LNCaP clone FGC (cell line): ENCODE measurements at regions not wholly inside any gene's neighbourhood (a gene's known extent, or its start where the extent isn't known, plus 50 kb on each side); places are given as distances from the start of the nearest gene placed in this dataset.

Experiments
- DNase-seq: peaks from one replicate; pipeline ENCODE4 v3.0.0-alpha.2; 2011; ENCODE audit warnings: low read depth
- H3K4me3 ChIP-seq: 2 replicates; pipeline ENCODE4 v1.5.1; 2011; ENCODE audit warnings: mild to moderate bottlenecking, low read depth, low read length, control low read depth
- TF ChIP-seq, protein P1 (sequence below): IDR thresholded peaks from 2 replicates; pipeline ENCODE4 v1.5.1; 2012; ENCODE audit warnings: mild to moderate bottlenecking; ENCODE audit not compliant: control insufficient read depth, insufficient read depth; ENCODE audit errors: extremely low read depth

DNA sequence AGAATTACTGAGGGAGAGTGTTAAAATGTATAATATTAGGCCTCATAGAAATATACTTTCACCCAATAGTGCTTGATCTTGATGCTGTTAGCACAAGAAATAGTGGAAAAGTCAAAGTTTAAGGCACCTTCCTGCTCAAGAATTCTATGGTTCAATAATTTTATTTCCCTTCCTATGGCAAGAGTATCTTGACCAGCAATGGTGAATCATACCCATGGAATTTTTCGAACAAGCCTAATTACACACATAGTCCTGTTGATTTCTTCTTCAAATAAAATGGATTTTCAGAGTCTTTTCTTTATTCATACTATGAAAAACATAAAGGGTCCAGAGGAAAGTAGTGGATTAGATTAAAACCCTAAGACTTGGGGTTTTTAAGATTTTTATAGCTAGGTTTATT lies 810.6 kb downstream of the CDH11 start:
- DNase-seq, result no peak
- TF ChIP-seq, protein P1, sequence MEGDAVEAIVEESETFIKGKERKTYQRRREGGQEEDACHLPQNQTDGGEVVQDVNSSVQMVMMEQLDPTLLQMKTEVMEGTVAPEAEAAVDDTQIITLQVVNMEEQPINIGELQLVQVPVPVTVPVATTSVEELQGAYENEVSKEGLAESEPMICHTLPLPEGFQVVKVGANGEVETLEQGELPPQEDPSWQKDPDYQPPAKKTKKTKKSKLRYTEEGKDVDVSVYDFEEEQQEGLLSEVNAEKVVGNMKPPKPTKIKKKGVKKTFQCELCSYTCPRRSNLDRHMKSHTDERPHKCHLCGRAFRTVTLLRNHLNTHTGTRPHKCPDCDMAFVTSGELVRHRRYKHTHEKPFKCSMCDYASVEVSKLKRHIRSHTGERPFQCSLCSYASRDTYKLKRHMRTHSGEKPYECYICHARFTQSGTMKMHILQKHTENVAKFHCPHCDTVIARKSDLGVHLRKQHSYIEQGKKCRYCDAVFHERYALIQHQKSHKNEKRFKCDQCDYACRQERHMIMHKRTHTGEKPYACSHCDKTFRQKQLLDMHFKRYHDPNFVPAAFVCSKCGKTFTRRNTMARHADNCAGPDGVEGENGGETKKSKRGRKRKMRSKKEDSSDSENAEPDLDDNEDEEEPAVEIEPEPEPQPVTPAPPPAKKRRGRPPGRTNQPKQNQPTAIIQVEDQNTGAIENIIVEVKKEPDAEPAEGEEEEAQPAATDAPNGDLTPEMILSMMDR, result no peak
- H3K4me3 ChIP-seq, result no peak overlapping the region

GRCh38 chr16:64309398-64310110 lies 812.3 kb downstream of the CDH11 start:
- DNase-seq, result no peak
- TF ChIP-seq, protein P1, result no peak
- H3K4me3 ChIP-seq, result no peak overlapping the region

DNA sequence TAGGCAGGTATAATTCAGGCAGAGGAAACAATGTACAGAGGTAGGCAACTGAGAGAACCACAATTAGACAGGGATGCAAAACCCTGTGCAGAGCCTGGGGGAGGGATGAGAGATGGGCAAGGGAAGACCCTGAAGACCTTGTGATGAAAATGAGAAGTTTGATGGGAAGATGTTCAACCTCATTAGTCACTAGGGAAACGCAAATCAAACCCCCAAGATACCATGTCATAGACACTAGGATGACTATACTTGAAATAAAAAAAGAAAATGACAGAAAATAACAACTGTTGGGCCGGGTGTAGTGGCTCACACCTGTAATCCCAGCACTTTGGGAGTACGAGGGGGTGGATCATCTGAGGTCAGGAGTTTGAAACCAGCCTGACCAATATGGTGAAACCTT lies 813.1 kb downstream of the CDH11 start:
- no peak for DNase-seq
- H3K4me3 ChIP-seq, result no peak overlapping the region
- TF ChIP-seq, protein P1, result no peak

DNA sequence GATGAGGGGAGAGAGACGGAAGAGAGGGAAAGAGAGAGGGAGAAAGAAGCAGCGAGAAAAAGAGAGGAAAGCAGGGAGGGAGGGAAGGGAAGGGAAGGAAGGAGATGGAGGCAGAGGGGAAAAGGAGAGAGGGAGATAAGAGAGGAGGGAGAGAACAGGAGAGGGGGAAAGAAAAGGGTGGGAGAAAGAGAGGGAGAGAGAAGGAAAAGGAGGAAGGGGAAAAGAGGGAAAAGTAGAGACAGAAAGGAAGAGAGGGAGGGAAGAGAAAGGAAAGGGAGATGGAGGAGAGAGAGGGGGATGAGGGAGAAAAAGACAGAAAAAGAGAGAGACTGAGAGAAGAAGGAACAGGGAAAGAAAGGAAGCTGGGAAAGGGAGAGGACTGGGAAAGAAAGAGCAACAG lies 814.4 kb downstream of the CDH11 start:
- no peak overlapping the region for H3K4me3 ChIP-seq
- no peak for DNase-seq
- TF ChIP-seq, protein P1, result no peak

DNA sequence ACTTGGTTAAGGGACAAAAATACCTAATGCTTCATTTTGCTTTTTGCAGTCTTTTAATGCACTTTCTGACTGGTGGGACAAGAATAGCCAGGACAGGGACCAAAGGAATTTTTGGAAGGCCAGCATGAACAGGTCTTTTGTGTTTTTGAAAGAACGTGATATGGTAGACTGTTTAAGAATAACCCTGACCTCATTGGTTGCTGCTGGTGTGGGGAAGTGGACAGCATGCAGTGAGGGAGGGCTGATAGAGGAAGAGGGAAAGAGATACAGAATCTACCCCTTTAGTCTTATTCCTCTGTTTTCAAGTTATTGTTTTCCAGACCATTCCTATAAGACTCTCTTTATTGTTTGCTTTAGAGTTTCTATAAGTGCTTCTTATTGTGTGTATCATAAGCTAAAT lies 816.2 kb downstream of the CDH11 start:
- DNase-seq, result no peak
- no peak overlapping the region for H3K4me3 ChIP-seq
- TF ChIP-seq, protein P1, result no peak

DNA sequence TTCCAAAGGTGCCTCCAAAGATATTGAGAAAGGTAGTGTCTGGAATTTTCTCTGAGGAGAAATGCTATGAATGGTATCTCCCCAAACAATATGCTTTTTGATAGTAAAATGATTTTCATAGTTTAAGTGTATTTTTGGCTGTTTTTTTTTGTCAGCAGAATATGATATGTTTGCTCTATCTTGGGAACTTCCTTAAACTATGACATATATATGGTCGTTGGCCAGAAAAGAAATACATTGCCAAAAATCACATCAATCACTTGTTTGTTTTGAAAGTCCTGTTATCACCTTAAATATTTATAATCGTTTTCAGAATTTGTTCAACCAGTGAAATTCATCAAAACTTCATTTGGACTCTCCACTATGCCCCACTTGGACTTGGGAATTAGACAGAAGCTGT lies 816.9 kb downstream of the CDH11 start:
- TF ChIP-seq, protein P1, result no peak
- no peak overlapping the region for H3K4me3 ChIP-seq
- DNase-seq, result no peak

GRCh38 chr16:64304396-64304795 lies 817.5 kb downstream of the CDH11 start:
- TF ChIP-seq, protein P1, result no peak
- DNase-seq, result no peak
- H3K4me3 ChIP-seq, result no peak overlapping the region
